ENCODE measurements at regions not wholly inside any gene's neighbourhood (a gene's known extent, or its start where the extent isn't known, plus 50 kb on each side); places are given as distances from the start of the nearest gene placed in this dataset.
"Not testable (repeated sequence)": the region's sequence is repeated elsewhere in the genome, so short reads cannot be mapped to it uniquely, and the experiment has no call there.

DNA sequence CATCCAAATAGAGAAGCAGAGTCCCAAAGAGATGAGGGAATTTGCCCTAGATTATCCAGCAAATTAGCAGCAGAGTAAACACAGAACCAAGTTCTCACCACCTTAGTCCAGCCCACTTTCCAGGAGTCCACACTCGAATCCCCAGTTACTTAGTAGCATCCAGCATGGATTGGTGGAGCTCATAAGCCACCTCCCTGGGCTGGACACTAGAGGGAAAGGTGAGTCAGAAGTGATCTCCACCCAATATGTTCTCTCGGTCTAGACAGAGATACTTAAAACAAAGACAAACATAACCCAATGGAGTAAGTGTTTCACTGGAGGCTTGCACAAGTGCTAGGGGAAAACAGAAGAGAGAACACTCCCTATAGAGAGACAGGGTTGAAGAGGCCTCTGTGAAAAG is 105.1 kb upstream of the CPEB2 start:
- DNase-seq: no peak
- in situ Hi-C loops (cut with MboI; ENCODE audit: low pct_unique_long_range_greater_than_20kb, low sequenced_read_pairs): no loop called here

DNA sequence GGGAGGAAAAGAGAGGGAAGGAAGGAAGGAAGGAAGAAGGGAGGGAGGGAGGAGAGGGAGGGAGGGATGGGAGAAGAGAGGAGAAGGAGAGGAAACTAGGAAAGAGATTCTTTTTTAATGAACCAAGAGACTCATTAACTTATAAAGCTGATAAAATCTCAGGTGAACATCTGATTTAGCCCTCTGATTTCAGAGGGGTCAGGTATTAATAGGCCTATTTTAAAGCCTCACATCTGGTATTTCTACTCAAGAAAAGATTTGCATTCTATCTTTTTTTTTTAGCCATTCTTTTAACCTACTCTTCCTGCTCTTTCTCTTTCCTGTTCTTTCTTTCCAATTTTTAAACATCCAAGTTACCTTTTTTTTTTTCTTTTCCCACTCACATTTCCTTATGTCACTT is 103.3 kb upstream of the CPEB2 start:
- in situ Hi-C loops (cut with MboI; ENCODE audit: low pct_unique_long_range_greater_than_20kb, low sequenced_read_pairs): no loop called here
- no peak for DNase-seq

DNA sequence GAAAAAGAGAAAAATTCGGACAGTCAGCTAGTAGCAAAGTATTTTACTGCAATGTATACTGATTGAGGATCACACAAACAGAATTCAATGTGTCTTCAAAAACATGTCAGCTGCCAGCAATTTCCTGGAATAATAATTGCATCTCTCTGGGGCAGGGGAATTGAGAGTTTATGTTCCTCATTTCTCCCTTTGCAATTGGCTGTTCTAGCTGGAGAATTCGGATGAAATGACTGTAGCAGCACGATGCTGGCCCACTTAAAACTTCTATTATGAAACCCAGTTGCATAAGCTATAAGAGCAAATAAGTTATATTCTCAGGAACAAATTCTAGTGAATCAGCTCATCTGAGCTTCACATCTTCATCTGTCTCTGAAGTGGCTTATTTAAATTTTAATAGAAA is 99.9 kb upstream of the CPEB2 start:
- no peak for DNase-seq
- in situ Hi-C loops (cut with MboI; ENCODE audit: low pct_unique_long_range_greater_than_20kb, low sequenced_read_pairs): no loop called here

DNA sequence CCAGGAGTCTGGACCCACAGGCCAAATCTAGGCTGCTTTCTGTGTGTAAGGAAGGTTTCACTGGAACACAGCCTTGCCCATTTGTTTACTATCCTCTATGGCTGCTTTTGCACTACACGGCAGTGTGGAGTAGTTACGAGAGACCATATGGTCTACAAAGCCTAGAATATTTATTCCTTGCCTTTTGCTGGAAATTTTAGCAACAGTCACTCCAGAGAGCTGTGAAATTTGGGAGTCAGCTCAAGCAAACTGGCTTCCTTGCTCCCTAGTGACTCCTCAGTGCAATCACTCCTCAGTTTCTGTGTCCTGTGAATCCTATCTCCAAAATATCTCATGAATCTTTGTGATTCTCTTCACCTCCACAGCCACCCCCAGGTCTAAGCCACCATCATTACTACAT is 99.0 kb upstream of the CPEB2 start:
- in situ Hi-C loops (cut with MboI; ENCODE audit: low pct_unique_long_range_greater_than_20kb, low sequenced_read_pairs): no loop called here
- DNase-seq: no peak

DNA sequence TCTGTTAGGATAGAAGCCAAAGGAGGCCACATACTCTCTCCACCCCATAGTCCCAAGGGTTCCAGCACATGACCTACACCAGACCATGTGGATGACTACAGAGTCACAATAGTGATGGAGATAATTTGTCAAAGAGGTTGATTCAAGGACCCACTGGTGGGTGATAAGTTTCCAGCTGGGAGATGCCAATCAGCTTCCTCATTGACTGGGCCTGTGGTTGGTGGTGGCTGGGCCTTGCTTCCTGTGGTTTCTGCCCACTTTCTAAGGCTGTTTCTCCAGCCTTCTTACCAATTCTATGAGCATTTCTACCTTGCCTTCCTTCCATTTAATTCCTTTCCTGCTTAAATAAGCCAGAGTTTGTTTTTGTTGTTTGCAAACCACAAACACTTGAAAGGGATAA is 95.5 kb upstream of the CPEB2 start:
- peak; percentile 54 for DNase-seq
- in situ Hi-C loops (cut with MboI; ENCODE audit: low pct_unique_long_range_greater_than_20kb, low sequenced_read_pairs): no loop called here

DNA sequence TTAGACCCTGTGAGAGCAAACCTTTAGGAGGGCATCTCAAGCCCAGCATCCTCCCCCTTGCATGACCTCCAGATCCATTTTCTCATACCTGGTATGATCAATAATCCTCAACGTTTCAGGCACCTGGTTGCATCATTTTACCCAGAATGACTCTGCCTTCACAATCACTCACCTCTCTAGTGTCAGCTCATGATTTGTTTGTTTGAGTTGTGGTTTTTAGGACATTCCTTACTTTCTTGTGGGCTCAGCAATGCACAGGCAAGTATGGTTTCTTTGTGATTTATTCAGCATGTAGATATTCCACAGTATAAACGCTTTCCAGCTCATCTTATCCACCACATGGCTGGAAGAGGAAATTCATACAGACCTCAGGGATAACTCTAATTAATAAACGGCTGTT is 93.6 kb upstream of the CPEB2 start:
- in situ Hi-C loops (cut with MboI; ENCODE audit: low pct_unique_long_range_greater_than_20kb, low sequenced_read_pairs): no loop called here
- no peak for DNase-seq

DNA sequence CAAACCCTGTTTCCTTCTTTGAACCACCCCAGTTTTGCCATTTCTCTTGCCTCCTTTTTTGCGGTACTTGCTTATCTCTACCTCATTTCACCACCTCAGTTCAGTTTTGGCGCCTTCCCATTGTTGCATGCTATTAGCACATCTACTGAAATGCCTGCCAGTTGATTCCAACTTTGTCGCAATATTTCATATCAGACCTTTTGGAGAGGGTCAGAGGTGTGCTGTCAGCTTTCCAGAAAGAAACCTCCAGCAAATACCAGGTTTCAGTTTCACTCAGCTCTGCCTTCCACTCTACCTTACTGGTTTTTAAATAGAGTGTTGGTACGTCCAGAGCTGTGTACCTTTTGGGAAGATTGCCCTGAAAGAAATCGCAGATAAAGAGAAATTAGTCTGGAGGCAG is 91.9 kb upstream of the CPEB2 start:
- in situ Hi-C loops (cut with MboI; ENCODE audit: low pct_unique_long_range_greater_than_20kb, low sequenced_read_pairs): no loop called here
- no peak for DNase-seq

DNA sequence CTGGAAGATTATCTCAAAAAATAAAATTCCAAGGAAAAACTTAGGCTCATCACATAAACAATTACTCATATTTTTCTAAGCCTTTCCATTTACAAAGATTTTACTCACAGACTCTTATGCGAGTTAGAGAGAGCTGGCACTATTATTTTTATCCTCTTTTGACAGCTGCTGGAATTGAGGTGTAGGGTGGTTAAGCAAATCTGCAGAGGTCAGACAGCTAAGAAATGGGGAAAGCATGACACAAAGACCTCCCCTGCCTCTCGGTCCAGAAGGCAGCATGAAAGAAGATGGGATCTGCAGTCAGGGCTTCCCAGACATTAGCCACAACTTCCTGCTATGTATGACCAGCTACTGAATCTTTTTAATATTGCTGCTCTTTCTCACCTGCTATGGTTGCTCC is 89.9 kb upstream of the CPEB2 start:
- in situ Hi-C loops (cut with MboI; ENCODE audit: low pct_unique_long_range_greater_than_20kb, low sequenced_read_pairs): no loop called here
- no peak for DNase-seq

DNA sequence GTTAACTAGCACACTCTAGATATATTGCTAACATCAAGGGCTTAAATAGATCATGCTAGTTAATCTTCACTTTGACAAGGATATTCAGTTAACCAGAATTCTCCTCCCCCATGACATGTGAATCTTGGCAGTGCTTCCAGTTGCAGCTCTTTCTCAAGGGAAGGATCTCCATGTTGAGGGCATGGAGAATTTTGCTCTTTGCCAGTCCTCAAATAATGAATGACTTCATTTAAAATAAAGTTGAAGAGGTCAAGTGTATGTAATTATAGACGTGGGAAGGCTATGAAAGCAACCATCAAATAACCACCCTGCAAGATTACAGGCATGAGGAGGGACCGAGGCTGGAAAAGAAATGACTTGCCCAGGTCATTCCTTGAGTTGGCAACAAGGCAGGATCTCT is 87.3 kb upstream of the CPEB2 start:
- in situ Hi-C loops (cut with MboI; ENCODE audit: low pct_unique_long_range_greater_than_20kb, low sequenced_read_pairs): no loop called here

DNA sequence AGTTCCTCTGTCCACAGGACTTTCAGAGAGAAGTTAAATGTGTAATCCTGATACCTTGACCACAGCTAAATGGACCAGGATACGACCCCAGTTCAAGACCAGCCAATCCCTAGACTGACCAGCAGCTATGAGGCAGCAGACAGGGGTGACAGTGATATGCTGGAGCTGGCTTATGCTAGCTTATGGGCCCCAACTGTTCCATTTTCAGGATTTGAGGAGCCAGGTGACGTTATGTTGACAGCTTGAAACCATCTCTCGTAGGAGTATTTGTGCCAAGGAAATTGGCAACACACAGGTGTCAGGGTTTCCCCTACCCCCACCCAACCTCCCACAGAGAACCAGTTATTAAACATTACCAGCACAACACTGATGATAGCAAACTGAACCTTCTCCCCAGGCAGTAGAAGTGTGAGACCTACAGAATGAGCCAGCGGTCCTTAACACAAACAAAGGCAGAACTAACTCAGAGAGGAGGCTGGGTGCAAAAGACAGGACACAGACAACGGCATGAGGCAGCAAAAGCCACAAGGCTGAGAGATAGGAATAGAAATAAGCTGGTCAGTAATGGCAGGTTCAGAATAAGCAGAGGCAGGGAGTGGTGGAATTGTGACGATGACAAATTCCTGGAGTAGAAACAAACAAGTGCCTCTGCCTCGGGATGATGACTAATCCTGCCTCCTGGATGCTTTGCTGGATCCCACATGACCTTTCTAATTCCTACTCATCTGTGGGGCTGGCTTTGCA is 85.6 kb upstream of the CPEB2 start:
- no peak for DNase-seq
- in situ Hi-C loops (cut with MboI; ENCODE audit: low pct_unique_long_range_greater_than_20kb, low sequenced_read_pairs): no loop called here

More for the DNA sequence above, 87.3 kb upstream of the CPEB2 start:
- no peak for DNase-seq

DNA sequence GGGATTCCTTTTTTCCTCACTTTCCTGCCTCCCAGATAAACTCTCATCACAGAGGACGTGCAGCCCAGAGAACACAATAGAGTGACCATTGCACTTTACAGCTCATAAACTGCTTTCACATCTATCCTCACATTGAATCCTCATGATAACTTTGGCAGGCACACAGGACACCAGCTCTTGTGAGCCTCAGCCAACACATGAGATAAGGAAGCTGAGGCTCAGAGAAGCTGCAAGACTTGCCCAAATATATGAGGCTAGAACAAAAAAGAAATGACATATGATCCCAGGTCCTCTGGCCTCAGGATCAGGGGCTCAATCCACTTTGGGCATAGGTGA is 85.0 kb upstream of the CPEB2 start:
- in situ Hi-C loops (cut with MboI; ENCODE audit: low pct_unique_long_range_greater_than_20kb, low sequenced_read_pairs): no loop called here
- DNase-seq: no peak

DNA sequence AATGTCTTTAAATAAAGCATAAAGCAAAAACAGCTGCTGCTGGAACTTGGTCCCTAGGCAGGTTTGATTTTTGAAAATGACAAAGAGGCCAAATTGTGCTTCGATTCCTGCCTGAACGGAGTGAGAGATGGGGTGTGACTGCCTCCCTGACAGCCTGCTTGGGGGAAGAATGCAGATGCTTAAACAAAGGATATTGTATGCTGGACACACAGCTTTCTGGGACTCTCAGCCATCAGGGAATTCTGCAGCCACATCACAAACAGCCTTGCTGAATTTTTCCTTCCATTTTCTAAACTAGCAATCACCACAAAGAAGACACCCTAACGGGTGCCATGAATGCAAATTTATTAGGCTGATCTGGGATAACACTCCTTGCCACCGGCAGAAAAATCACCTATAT is 83.9 kb upstream of the CPEB2 start:
- no peak for DNase-seq
- in situ Hi-C loops (cut with MboI; ENCODE audit: low pct_unique_long_range_greater_than_20kb, low sequenced_read_pairs): no loop called here

DNA sequence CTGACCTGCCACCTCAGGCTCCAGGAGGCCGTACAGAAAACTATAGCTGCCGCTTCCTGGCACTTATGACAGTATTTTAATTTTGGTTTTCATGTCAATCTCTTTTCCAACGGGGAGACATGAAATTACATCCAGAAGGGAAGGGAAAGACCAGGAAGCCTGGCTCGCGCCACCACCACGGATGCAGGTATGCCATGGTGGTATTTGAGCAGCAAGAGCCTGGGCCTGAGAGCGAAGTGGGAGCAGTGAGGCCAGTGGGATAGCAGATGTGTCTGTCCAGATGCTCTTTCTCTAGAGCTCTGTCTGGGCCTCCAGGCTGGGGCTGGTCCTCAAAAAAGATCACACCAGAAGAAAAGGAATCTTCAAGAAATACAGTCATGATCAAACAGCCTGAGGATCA is 82.5 kb upstream of the CPEB2 start:
- no peak for DNase-seq
- in situ Hi-C loops (cut with MboI; ENCODE audit: low pct_unique_long_range_greater_than_20kb, low sequenced_read_pairs): no loop called here

DNA sequence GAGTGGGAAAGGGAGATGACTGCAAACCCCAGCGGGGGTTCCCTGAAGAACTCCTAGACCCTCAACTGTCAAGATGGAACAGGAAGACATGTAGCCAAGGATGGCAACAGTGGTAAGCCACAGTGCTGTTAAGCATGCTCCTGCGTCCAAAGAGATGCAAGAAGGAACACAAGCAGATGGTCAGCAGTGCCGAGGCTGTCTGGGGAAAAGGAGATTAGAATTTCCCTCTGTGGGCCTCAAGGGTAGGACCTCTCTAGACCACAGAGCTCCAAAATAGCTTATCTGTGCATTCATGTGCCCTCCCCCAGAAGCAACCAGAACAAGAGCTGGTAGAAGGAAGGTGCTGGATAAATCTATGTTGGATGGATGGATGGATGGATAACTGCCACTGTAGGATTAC is 82.0 kb upstream of the CPEB2 start:
- no peak for DNase-seq
- in situ Hi-C loops (cut with MboI; ENCODE audit: low pct_unique_long_range_greater_than_20kb, low sequenced_read_pairs): no loop called here

DNA sequence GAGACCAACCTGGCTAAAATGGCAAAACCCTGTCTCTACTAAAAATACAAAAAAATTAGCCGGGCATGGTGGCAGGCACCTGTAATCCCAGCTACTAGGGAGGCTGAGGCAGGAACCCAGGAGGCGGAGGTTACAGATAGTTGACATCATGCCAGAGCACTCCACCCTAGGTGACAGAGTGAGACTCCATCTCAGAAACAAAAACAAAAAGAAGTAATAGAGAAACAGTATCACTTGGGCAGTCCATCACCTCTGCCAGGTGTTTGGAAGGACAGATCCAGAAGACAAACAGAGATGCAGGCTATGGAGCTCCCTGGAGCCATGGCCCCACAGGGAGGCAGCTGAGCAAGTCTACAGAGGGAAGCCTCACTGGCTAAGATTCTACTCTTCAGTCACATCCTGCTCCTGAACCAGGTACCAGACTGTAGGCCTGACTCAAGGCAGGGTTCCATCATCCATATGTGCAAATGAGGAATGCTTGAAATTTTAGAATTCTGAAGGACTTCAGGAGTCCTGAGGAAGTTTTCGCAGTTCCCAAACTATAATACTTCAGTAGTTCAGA is 81.4 kb upstream of the CPEB2 start:
- in situ Hi-C loops (cut with MboI; ENCODE audit: low pct_unique_long_range_greater_than_20kb, low sequenced_read_pairs): no loop called here
- DNase-seq: peak; percentile 25

DNA sequence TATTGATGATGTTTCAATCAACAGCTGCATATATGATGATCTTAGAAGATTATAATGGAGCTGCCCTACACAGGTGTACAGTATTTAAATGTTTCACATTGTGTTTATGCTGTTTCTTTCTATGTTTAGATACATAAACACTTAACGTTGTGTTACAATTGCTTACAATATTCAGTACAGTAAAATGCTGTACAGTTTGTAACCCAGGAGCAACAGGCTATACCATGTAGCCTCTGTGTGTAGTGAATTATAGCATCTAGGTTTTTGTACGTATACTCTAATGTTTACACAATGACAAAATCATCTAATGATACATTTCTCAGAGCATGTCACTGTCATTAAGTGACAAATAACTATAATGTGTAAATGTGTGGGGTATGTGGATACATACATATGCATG is 80.5 kb upstream of the CPEB2 start:
- peak; percentile 52 for DNase-seq
- in situ Hi-C loops (cut with MboI; ENCODE audit: low pct_unique_long_range_greater_than_20kb, low sequenced_read_pairs): not testable (repeated sequence)

DNA sequence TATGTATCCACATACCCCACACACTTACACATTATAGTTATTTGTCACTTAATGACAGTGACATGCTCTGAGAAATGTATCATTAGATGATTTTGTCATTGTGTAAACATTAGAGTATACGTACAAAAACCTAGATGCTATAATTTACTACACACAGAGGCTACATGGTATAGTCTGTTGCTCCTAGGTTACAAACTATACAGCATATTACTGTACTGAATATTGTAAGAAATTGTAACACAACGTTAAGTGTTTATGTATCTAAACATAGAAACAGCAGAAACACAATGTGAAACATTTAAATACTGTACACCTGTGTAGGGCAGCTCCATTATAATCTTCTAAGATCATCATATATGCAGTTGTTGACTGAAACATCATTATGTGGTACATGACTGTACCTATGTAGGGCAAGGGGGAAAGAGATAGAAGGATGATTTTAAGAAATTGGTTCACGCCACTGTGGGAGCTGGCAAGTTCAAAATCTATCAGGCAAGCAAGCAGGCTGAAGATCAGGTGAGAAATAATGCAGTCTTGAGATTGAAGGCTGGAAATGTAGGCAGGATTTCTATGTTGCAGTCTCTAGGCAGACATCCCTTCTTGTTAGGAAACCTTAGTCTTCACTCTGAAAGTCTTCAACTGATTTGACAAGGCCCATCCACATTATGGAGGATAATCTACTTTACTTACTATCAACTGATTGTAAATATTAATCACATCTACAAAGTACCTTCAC is 78.0 kb upstream of the CPEB2 start:
- DNase-seq: peak; percentile 65
- in situ Hi-C loops (cut with MboI; ENCODE audit: low pct_unique_long_range_greater_than_20kb, low sequenced_read_pairs): no loop called here

DNA sequence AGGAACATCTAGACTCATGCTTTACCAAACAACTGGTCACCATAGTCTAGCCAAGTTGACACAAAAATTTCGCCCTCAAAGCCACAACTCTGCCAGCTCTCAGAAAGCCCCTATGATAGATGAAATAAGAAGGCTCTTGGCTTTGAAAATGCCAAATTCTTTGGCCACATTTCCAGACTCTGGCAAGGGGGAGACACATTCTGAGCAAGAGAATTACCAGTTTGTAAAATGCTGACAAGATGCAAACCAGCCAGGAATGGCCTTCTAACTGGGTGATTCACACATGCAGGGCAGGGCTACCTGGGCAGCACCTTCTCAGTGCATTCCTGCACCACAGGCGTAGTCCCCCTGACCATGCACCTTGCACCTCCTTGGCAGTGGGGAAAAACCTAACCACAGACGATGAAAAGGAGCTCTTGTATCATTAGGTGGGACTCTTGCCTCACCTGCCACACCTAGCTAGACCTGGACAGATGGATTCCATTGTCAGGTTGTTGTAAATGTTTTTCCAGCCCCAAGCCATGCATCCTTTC is 77.4 kb upstream of the CPEB2 start:
- in situ Hi-C loops (cut with MboI; ENCODE audit: low pct_unique_long_range_greater_than_20kb, low sequenced_read_pairs): no loop called here
- no peak for DNase-seq

DNA sequence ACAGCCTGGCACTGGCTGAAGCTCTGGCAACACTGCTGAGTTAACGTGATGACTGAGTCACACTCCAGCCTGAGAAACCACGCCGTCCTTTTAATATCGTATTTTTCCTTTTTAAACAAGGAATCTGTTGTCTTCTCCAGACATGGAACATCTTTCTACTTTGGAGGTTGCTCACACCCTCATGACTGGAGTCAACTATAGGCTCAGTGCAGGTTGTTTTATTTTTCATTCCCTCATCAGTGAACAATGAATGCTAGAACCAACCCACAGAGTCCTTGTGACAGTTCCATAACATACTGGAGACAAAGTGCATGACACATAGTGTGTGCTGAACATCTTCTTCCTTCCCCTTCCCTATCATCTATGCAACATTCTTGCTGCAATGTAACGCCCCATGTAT is 76.8 kb upstream of the CPEB2 start:
- in situ Hi-C loops (cut with MboI; ENCODE audit: low pct_unique_long_range_greater_than_20kb, low sequenced_read_pairs): no loop called here

DNA sequence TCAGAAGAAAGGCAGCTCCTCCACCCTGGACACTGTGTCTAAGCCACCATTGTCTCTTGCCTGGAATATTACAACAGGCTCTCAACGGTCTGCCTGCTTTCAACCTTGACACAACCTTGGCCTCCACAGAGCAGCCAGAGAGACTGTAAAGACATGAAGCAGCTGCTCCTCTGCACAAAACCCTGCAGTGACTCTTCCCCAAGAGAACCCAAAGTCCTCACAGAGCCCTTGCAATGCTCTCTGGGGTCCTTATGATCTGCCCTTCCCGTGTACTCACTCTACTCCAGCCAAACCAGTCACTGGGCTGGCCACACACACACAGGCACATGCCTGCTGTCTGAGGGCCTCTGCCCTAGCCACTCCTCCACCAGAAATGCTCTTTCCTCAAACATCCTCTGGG is 75.9 kb upstream of the CPEB2 start:
- in situ Hi-C loops (cut with MboI; ENCODE audit: low pct_unique_long_range_greater_than_20kb, low sequenced_read_pairs): no loop called here
- no peak for DNase-seq

More for the DNA sequence above, 76.8 kb upstream of the CPEB2 start:
- DNase-seq: no peak

DNA sequence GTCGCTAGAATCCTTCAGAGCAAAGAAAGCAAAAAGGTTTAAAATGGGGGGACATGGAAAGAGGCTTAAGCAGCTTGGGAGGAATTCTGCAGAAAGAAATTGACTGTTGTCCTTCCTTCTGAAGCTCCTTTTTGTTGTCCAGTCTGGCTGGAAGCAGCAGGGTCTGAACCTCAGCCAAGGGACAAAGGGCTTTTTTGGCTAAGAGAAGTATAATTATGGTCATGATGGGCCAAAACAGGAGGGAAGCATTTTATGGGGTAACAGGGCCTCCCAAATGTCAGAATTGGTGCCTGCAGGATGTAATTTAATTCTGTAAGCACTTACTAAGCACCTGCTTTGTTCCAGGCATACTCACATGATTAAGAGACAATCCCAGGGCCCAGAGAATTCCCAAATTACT is 74.2 kb upstream of the CPEB2 start:
- DNase-seq: no peak
- in situ Hi-C loops (cut with MboI; ENCODE audit: low pct_unique_long_range_greater_than_20kb, low sequenced_read_pairs): no loop called here

Measured in KBM-7 (cell line).